HEK293T (cell line): ENCODE measurements at regions not wholly inside any gene's neighbourhood (a gene's known extent, or its start where the extent isn't known, plus 50 kb on each side); places are given as distances from the start of the nearest gene placed in this dataset.
"Not testable (repeated sequence)": the region's sequence is repeated elsewhere in the genome, so short reads cannot be mapped to it uniquely, and the experiment has no call there.

ENCODE experiments used
- CTCF ChIA-PET: fragments of 350-600 bp; formaldehyde crosslinking; extraction: SDS; loops from one replicate; lab custom pipeline; 2021; ENCODE audit warnings: antibody characterized with exemption, inconsistent platforms; lab: Yijun Ruan, JAX
- POLR2A ChIA-PET: fragments of 350-600 bp; formaldehyde crosslinking; extraction: SDS; loops from one replicate; lab custom pipeline; 2020; ENCODE audit warnings: antibody characterized with exemption, inconsistent platforms; lab: Yijun Ruan, JAX
- DNase-seq: peaks from one replicate; pipeline ENCODE4 v3.0.0; 2012; ENCODE audit warnings: mixed read lengths; ENCODE audit errors: extremely low spot score
- ARNT ChIP-seq: fragments of 450-650 bp; IDR thresholded peaks from 2 replicates; pipeline ENCODE4 v1.6.1; 2017; ENCODE audit warnings: mild to moderate bottlenecking
- BHLHE40 ChIP-seq: fragments of 450-650 bp; IDR thresholded peaks from 2 replicates; pipeline ENCODE4 v1.6.1; 2016; ENCODE audit warnings: mild to moderate bottlenecking, moderate library complexity, borderline replicate concordance
- CTBP1 ChIP-seq: fragments of 450-650 bp; IDR thresholded peaks from 2 replicates; pipeline ENCODE4 v1.6.1; 2016; ENCODE audit warnings: borderline replicate concordance
- ELF4 ChIP-seq: fragments of 450-650 bp; IDR thresholded peaks from 2 replicates; pipeline ENCODE4 v1.6.1; 2017; ENCODE audit warnings: antibody characterized with exemption
- FOXA1 ChIP-seq: fragments of 450-650 bp; IDR thresholded peaks from 2 replicates; pipeline ENCODE4 v1.6.1; 2016; ENCODE audit warnings: mild to moderate bottlenecking
- FOXK2 ChIP-seq: fragments of 450-650 bp; IDR thresholded peaks from 2 replicates; pipeline ENCODE4 v1.6.1; 2016; ENCODE audit warnings: mild to moderate bottlenecking
- FOXM1 ChIP-seq: fragments of 450-650 bp; IDR thresholded peaks from 2 replicates; pipeline ENCODE4 v1.6.1; 2017; ENCODE audit warnings: mild to moderate bottlenecking, borderline replicate concordance
- HDGF ChIP-seq: fragments of 450-650 bp; IDR thresholded peaks from 2 replicates; pipeline ENCODE4 v1.6.1; 2017; ENCODE audit warnings: antibody characterized with exemption, borderline replicate concordance
- L3MBTL2 ChIP-seq: fragments of 450-650 bp; conservative IDR thresholded peaks from 2 replicates; pipeline ENCODE4 v1.6.1; 2016; ENCODE audit warnings: mild to moderate bottlenecking
- LEF1 ChIP-seq: fragments of 450-650 bp; IDR thresholded peaks from 2 replicates; pipeline ENCODE4 v1.6.1; 2017; ENCODE audit warnings: mild to moderate bottlenecking, borderline replicate concordance
- NFRKB ChIP-seq: fragments of 450-650 bp; IDR thresholded peaks from 2 replicates; pipeline ENCODE4 v1.6.1; 2016; ENCODE audit warnings: mild to moderate bottlenecking, moderate library complexity
- SP1 ChIP-seq: fragments of 450-650 bp; IDR thresholded peaks from 2 replicates; pipeline ENCODE4 v1.6.1; 2017
- SUZ12 ChIP-seq: fragments of 450-650 bp; IDR thresholded peaks from 2 replicates; pipeline ENCODE4 v1.6.1; 2016; ENCODE audit warnings: mild to moderate bottlenecking
- TARDBP ChIP-seq: fragments of 450-650 bp; IDR thresholded peaks from 2 replicates; pipeline ENCODE4 v1.6.1; 2016
- ZNF384 ChIP-seq: fragments of 450-650 bp; IDR thresholded peaks from 2 replicates; pipeline ENCODE4 v1.6.1; 2016
- TF ChIP-seq, protein P1 (sequence below): fragments of 450-650 bp; IDR thresholded peaks from 2 replicates; pipeline ENCODE4 v1.6.1; 2016

GRCh38 chr2:105537466-105537865 is 138.6 kb upstream of the FHL2 start:
- POLR2A ChIA-PET, result no interaction called here
- no peak for DNase-seq
- CTCF ChIA-PET, result interaction anchor here (0.6 kb wide), 1 partner anchor 67 kb away, joined by 4 read pairs; no protein-coding TSS in a partner anchor
- no peak for TF ChIP-seq TARDBP
- no peak for TF ChIP-seq ELF4
- TF ChIP-seq L3MBTL2, result no peak
- no peak for TF ChIP-seq FOXA1
- TF ChIP-seq ARNT, result no peak
- TF ChIP-seq NFRKB, result no peak
- TF ChIP-seq SUZ12, result no peak
- no peak for TF ChIP-seq BHLHE40

GRCh38 chr2:105536175-105536574 is 137.3 kb upstream of the FHL2 start:
- TF ChIP-seq NFRKB, result no peak
- no peak for TF ChIP-seq CTBP1
- no peak for TF ChIP-seq LEF1
- no peak for TF ChIP-seq L3MBTL2
- TF ChIP-seq FOXA1, result no peak
- no peak for TF ChIP-seq ZNF384
- TF ChIP-seq SUZ12, result no peak
- ChIA-PET CTCF (no interaction called here), POLR2A (no interaction called here)
- DNase-seq, result no peak

- DNase-seq, CTCF ChIA-PET, POLR2A ChIA-PET: not testable (repeated sequence)
Observed at GRCh38 chr2:105529258-105529657, 130.4 kb upstream of the FHL2 start.

DNA sequence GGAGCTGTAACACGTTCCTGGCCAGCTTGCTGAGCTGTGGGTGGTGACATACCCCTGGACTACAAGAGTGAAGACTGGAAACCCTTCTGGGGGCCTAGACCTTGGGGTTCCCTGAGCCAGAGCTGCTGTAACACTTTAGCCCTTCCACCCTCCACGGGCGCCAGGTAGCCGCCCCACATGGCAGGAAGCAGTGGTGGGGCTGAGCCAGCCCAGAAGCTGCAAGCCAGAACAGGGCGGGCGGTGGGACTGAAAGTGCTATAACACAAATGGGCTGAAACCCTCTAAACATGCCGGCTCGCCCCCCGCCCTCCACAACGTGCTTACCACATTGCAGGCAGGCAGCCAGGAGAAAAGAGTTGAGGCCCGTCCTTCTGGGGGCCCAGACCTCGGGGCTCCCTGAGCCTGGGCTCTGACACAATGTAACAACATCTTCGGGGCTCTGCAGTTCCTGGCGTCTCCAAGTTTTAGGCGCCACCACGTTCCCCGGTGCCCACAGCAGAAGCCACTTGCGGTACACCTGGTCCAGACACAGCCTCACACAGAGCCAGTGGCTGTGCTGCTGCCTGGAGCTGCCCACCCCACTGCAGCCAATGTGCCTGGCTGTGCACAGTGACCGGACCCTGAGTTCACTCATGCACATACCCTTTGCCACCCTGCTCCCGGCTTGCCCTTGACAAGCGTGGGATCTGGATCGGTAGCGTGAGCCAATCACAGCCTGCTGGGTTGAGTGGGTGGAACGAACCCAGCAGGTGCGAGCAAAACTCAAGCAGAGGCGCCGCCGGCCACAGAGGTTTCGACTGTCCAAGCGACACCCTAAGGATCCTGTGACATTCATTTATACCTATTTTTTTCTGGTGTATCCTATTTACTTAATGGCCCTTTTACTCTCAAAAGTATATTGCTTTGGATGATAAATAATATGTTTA is 127.4 kb upstream of the FHL2 start:
- CTCF ChIA-PET, result no interaction called here

GRCh38 chr2:105525201-105525600 is 126.3 kb upstream of the FHL2 start:
- POLR2A ChIA-PET, result no interaction called here

More for the DNA sequence above, 127.4 kb upstream of the FHL2 start:
- TF ChIP-seq SP1 (no peak), FOXA1 (no peak), ELF4 (no peak), BHLHE40 (no peak), SUZ12 (no peak), FOXM1 (no peak), HDGF (no peak), NFRKB (no peak), FOXK2 (no peak), TARDBP (no peak), L3MBTL2 (no peak), CTBP1 (no peak), ARNT (no peak), ZNF384 (no peak), LEF1 (no peak)
- TF ChIP-seq, protein P1, sequence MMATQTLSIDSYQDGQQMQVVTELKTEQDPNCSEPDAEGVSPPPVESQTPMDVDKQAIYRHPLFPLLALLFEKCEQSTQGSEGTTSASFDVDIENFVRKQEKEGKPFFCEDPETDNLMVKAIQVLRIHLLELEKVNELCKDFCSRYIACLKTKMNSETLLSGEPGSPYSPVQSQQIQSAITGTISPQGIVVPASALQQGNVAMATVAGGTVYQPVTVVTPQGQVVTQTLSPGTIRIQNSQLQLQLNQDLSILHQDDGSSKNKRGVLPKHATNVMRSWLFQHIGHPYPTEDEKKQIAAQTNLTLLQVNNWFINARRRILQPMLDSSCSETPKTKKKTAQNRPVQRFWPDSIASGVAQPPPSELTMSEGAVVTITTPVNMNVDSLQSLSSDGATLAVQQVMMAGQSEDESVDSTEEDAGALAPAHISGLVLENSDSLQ, result no peak
- POLR2A ChIA-PET, result no interaction called here
- no peak for DNase-seq

GRCh38 chr2:105522645-105523044 is 123.8 kb upstream of the FHL2 start:
- ChIA-PET POLR2A (no interaction called here), CTCF (interaction anchor here (0.6 kb wide), 1 partner anchor 110 kb away, joined by 4 read pairs; no protein-coding TSS in a partner anchor)
- DNase-seq, result no peak
- no peak for TF ChIP-seq SUZ12
- TF ChIP-seq FOXA1, result no peak
- no peak for TF ChIP-seq TARDBP
- no peak for TF ChIP-seq LEF1
- TF ChIP-seq BHLHE40, result no peak
- TF ChIP-seq FOXM1, result no peak
- TF ChIP-seq L3MBTL2, result no peak
- no peak for TF ChIP-seq ELF4
- no peak for TF ChIP-seq NFRKB
- TF ChIP-seq ARNT, result no peak

More at GRCh38 chr2:105525201-105525600, 126.3 kb upstream of the FHL2 start:
- CTCF ChIA-PET, result interaction anchor here (0.6 kb wide), 1 partner anchor 64 kb away, joined by 3 read pairs; no protein-coding TSS in a partner anchor
- no peak for DNase-seq
- TF ChIP-seq CTBP1 (no peak), ZNF384 (no peak), FOXK2 (no peak), HDGF (no peak), L3MBTL2 (no peak), SUZ12 (no peak), NFRKB (no peak), FOXM1 (no peak), LEF1 (no peak), TARDBP (no peak), SP1 (no peak), FOXA1 (no peak), ARNT (no peak), BHLHE40 (no peak), ELF4 (no peak)
- TF ChIP-seq, protein P1, result no peak
